Naive thymus-derived CD8-positive, alpha-beta T cell (primary cell): ENCODE measurements at regions not wholly inside any gene's neighbourhood (a gene's known extent, or its start where the extent isn't known, plus 50 kb on each side); places are given as distances from the start of the nearest gene placed in this dataset.

Experiments
- ATAC-seq, 2 donors: fragments of 150-1000 bp; cut with Tn5 transposase in 1 of 2; sonication (Bioruptor Pico), chemical (Tn5 transposase) in 1 of 2; 1 replicate in 1 of 2; 2 replicates in 1 of 2; pipeline ENCODE4 v1.10.0; 2021; ENCODE audit warnings: mild to moderate bottlenecking in 2 of 2, moderate library complexity in 2 of 2
- POLR2A ChIA-PET: fragments of 350-600 bp; sonication (Branson Sonifier 250); formaldehyde crosslinking; loops from one replicate; lab custom pipeline; 2021; ENCODE audit warnings: antibody characterized with exemption; lab: Charles Lee
- DNase-seq, 10 donors: peaks; one replicate each; pipeline versions ENCODE4 v3.0.0 to v3.0.0-alpha.2; 2020 to 2022
- H3K27ac Mint-ChIP-seq, 10 donors: one replicate each; pipeline ENCODE4 v1.8.0; 2020 to 2022; ENCODE audit warnings: mild to moderate bottlenecking in 10 of 10, mixed read lengths in 10 of 10, moderate library complexity in 4 of 10, inconsistent platforms in 1 of 10
- H3K27me3 Mint-ChIP-seq, 5 donors: one replicate each; pipeline ENCODE4 v1.8.0; 2021 to 2022; ENCODE audit warnings: mixed read lengths in 5 of 5
- H3K36me3 Mint-ChIP-seq, 3 donors: one replicate each; pipeline ENCODE4 v1.8.0; 2020 to 2022; ENCODE audit warnings: mixed read lengths in 3 of 3, mild to moderate bottlenecking in 2 of 3, inconsistent platforms in 1 of 3
- H3K4me1 Mint-ChIP-seq, 4 donors: one replicate each; pipeline ENCODE4 v1.8.0; 2021 to 2022; ENCODE audit warnings: mixed read lengths in 4 of 4
- H3K4me3 Mint-ChIP-seq, 10 donors: one replicate each; pipeline ENCODE4 v1.8.0; 2020 to 2022; ENCODE audit warnings: mild to moderate bottlenecking in 10 of 10, mixed read lengths in 10 of 10, moderate library complexity in 6 of 10, inconsistent platforms in 1 of 10
- H3K9me3 Mint-ChIP-seq, 9 donors: one replicate each; pipeline ENCODE4 v1.8.0; 2020 to 2022; ENCODE audit warnings: mixed read lengths in 9 of 9, mild to moderate bottlenecking in 3 of 9, inconsistent platforms in 1 of 9, moderate library complexity in 1 of 9

- ATAC-seq (no peak), DNase-seq (no peak)
- POLR2A ChIA-PET, result no interaction called here
- peaks cover under 1 to 16% (median 4%) of the 10 kb centered on the region in 9 donors for H3K9me3 Mint-ChIP-seq
- H3K4me3 Mint-ChIP-seq, result no peak overlapping the region
- H3K27ac Mint-ChIP-seq, result no peak overlapping the region
- peaks cover 0 to 2% (median 0%) of the 10 kb centered on the region in 4 donors for H3K4me1 Mint-ChIP-seq
- peaks cover 4 to 46% (median 14%) of the 10 kb centered on the region in 5 donors for H3K27me3 Mint-ChIP-seq
- H3K36me3 Mint-ChIP-seq, result no peaks in the 10 kb centered on the region
These were observed 84.7 kb downstream of the ERCC5 start for GRCh38 chr13:102930566-102930965.

GRCh38 chr13:102928941-102929675 lies 83.3 kb downstream of the ERCC5 start:
- peaks cover 0 to 2% (median 0%) of the 10 kb centered on the region in 4 donors for H3K4me1 Mint-ChIP-seq
- ATAC-seq (no peak), DNase-seq (no peak)
- H3K36me3 Mint-ChIP-seq, result no peaks in the 10 kb centered on the region
- peak overlapping the region in 2 of 10 donors; percentile 4 to 53 for H3K27ac Mint-ChIP-seq
- no peak overlapping the region for H3K4me3 Mint-ChIP-seq
- H3K9me3 Mint-ChIP-seq, result peaks cover 3 to 20% (median 5%) of the 10 kb centered on the region in 9 donors
- H3K27me3 Mint-ChIP-seq, result peaks cover 8 to 54% (median 21%) of the 10 kb centered on the region in 5 donors
- POLR2A ChIA-PET, result no interaction called here
